SU-DHL-6 (cell line): ENCODE measurements at regions not wholly inside any gene's neighbourhood (a gene's known extent, or its start where the extent isn't known, plus 50 kb on each side); places are given as distances from the start of the nearest gene placed in this dataset.

Experiments used
- CTCF ChIP-seq: fragments of 200-600 bp; sonication (generic); IDR thresholded peaks from one replicate; pipeline ENCODE4 v1.5.1; 2017; ENCODE audit warnings: antibody characterized with exemption, mild to moderate bottlenecking, low read length, moderate library complexity; ENCODE audit not compliant: insufficient read depth, poor library complexity, severe bottlenecking
- EZH2phosphoT487 ChIP-seq: fragments of 200-600 bp; sonication (generic), shearing (Covaris generic); conservative IDR thresholded peaks from 2 replicates; pipeline ENCODE4 v1.6.1; 2018; ENCODE audit warnings: mild to moderate bottlenecking, antibody characterized with exemption, low read length, moderate library complexity, mixed read lengths

- TF ChIP-seq CTCF (no peak), EZH2phosphoT487 (no peak)
Measured at GRCh38 chr1:67584938-67585337, 100.1 kb upstream of the GADD45A start.
